DOHH2 (cell line): ENCODE measurements at regions not wholly inside any gene's neighbourhood (a gene's known extent, or its start where the extent isn't known, plus 50 kb on each side); places are given as distances from the start of the nearest gene placed in this dataset.

ENCODE experiments used
- EZH2phosphoT487 ChIP-seq: fragments of 200-600 bp; sonication (generic); IDR thresholded peaks from 2 replicates; pipeline ENCODE4 v1.6.1; 2017; ENCODE audit warnings: borderline replicate concordance, mild to moderate bottlenecking, antibody characterized with exemption, low read length, moderate library complexity, mixed read lengths
- TF ChIP-seq, protein P1 (sequence below): fragments of 200-600 bp; sonication (generic); IDR thresholded peaks from one replicate; pipeline ENCODE4 v1.5.1; 2014; ENCODE audit warnings: antibody characterized with exemption, mild to moderate bottlenecking, low read depth, low read length; ENCODE audit not compliant: poor library complexity, severe bottlenecking

DNA sequence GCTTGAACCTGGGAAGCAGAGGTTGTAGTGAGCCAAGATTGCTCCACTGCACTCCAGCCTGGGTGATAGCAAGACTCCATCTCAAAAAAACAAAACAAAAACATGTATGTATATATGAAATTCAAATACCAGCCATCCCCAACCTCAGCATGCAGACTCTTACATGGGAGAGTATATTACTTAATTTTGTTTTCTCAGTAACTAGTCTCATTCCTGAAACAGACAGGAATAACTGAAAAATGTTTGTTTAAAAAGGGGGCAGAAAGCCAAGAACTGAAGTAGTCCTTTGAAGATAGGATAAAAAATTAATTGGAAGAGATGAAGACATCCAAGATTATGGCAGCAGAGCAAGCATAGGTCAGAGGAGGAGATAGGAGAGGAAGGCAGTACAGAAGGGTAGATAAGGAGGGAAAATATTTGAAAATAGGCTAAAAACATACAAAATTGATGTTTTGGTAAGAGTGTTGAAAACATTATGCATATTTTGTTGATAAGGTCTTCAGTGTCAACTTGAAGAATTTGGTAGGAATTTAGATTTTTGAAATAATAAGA lies 309.9 kb downstream of the MAT2B start:
- TF ChIP-seq, protein P1, sequence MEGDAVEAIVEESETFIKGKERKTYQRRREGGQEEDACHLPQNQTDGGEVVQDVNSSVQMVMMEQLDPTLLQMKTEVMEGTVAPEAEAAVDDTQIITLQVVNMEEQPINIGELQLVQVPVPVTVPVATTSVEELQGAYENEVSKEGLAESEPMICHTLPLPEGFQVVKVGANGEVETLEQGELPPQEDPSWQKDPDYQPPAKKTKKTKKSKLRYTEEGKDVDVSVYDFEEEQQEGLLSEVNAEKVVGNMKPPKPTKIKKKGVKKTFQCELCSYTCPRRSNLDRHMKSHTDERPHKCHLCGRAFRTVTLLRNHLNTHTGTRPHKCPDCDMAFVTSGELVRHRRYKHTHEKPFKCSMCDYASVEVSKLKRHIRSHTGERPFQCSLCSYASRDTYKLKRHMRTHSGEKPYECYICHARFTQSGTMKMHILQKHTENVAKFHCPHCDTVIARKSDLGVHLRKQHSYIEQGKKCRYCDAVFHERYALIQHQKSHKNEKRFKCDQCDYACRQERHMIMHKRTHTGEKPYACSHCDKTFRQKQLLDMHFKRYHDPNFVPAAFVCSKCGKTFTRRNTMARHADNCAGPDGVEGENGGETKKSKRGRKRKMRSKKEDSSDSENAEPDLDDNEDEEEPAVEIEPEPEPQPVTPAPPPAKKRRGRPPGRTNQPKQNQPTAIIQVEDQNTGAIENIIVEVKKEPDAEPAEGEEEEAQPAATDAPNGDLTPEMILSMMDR, result no peak
- TF ChIP-seq EZH2phosphoT487, result no peak
